ENCODE measurements at regions not wholly inside any gene's neighbourhood (a gene's known extent, or its start where the extent isn't known, plus 50 kb on each side); places are given as distances from the start of the nearest gene placed in this dataset.
"Not testable (repeated sequence)": the region's sequence is repeated elsewhere in the genome, so short reads cannot be mapped to it uniquely, and the experiment has no call there.

DNA sequence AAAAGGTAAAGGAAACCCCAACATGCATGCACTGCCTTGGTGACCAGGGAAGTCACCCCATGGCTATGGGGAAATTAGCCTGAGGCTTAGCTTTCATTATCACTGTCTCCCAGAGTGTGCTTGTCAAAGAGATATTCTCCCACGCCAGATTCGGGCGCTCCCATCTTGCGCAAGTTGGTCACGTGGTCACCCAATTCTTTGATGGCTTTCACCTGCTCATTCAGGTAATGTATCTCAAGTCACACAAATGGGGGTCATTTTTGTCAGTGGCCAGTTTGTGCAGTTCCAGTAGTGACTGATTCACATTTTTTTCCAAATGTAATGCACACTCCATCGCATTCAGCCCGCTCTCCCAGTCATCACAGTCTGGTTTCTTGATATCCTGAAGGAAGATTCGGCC lies 107.6 kb upstream of the UBE2E3 start:
- H3K27ac ChIP-seq; H3K36me3 ChIP-seq; H3K9me3 ChIP-seq (replicated peaks); H3K27me3 ChIP-seq; H3K4me1 ChIP-seq; H3K4me3 ChIP-seq; DNase-seq: not testable (repeated sequence)

DNA sequence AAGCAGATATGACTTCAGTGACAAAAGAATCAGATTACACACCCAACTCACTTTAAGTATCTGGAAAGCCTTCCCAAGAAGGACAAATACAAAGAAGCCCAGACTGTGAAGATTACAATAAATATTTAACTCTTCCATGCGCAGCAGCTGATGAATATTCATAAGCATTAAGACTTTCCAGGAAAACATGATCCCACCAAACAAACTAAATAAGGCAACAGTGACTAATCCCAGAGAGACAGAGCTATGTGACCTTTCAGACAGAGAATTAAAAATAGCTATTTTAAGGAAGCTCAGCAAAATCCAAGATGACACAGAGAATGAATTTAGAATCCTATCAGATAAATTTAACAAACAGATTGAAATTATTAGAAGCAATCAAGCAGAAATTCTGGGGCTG lies 108.2 kb upstream of the UBE2E3 start:
- Histone ChIP-seq H3K36me3 (no peaks in the 10 kb centered on the region), H3K4me3 (no peak overlapping the region), H3K9me3 (replicated peaks) (no peaks in the 10 kb centered on the region), H3K27me3 (no peaks in the 10 kb centered on the region), H3K4me1 (peaks cover 3% of the 10 kb centered on the region; the same call in 1 of the 2 replicates), H3K27ac (no peak overlapping the region)
- no peak for DNase-seq

DNA sequence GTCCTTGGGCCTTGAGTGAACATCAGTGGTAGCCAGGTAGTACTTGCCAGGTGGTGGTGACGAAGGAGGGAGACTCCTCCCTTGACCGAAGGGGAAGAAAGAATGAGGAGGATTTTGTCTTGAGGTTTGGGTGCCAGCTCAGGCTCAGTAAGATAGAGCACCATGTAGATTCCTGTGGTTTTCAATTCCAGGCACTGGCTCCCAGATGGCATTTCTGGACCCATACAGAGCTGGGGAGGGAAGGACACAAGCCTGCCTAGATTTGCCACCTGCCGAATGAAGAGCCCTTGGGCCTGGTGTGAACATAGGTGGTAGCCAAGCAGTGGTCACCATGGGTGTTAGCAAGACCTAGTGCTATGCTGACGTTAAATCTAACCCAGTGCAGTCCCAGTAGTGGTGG lies 108.8 kb upstream of the UBE2E3 start:
- no peak overlapping the region for H3K27ac ChIP-seq
- H3K4me3 ChIP-seq: no peak overlapping the region
- H3K9me3 ChIP-seq (replicated peaks): no peaks in the 10 kb centered on the region
- peaks cover 3% of the 10 kb centered on the region; the same call in 1 of the 2 replicates for H3K4me1 ChIP-seq
- H3K27me3 ChIP-seq: no peaks in the 10 kb centered on the region
- DNase-seq: peak in 1 of 2 experiments; percentile 6
- no peaks in the 10 kb centered on the region for H3K36me3 ChIP-seq

DNA sequence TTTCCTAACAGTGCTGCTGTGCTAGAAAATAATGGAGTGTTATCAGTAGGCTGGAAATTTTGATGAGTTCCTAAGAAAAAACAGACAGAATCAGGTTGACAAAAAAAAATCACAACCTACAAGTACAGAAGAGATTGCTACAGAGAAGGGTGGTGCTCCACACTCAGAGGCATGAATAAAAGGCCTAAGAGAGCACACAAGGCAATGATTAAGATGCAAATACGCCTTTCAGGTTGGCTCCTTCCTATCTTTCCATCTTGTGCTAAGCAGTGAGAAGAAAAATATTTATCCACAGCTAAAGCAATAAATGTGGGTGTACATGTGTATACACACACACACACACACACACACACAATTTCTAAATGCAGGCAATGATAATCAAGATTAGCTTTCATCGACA lies 130.6 kb upstream of the UBE2E3 start:
- Histone ChIP-seq H3K4me3 (no peak overlapping the region), H3K9me3 (replicated peaks) (no peaks in the 10 kb centered on the region), H3K27ac (no peak overlapping the region), H3K4me1 (no peaks in the 10 kb centered on the region), H3K36me3 (no peaks in the 10 kb centered on the region), H3K27me3 (no peaks in the 10 kb centered on the region)
- DNase-seq: no peak

DNA sequence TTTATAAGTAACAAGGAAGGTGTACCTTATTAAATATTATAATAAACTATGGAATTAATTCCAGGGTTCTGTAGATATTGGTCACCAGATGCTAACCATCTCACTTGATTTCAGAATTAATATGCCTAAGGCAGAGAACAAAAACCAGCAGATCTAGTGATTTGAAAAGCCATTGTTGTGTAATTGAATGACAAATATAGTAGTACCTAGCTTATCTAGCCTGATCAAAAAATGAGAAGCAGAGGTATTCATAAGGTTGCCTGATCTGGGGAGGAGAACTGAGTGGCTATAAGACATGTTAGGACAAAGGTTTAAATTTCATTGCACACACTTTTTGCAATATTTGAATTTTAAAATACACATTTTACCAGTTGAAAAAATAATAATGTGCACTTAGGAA lies 132.0 kb upstream of the UBE2E3 start:
- Histone ChIP-seq H3K36me3 (no peaks in the 10 kb centered on the region), H3K27ac (no peak overlapping the region), H3K9me3 (replicated peaks) (no peaks in the 10 kb centered on the region), H3K27me3 (no peaks in the 10 kb centered on the region), H3K4me1 (no peaks in the 10 kb centered on the region), H3K4me3 (no peak overlapping the region)
- no peak for DNase-seq

DNA sequence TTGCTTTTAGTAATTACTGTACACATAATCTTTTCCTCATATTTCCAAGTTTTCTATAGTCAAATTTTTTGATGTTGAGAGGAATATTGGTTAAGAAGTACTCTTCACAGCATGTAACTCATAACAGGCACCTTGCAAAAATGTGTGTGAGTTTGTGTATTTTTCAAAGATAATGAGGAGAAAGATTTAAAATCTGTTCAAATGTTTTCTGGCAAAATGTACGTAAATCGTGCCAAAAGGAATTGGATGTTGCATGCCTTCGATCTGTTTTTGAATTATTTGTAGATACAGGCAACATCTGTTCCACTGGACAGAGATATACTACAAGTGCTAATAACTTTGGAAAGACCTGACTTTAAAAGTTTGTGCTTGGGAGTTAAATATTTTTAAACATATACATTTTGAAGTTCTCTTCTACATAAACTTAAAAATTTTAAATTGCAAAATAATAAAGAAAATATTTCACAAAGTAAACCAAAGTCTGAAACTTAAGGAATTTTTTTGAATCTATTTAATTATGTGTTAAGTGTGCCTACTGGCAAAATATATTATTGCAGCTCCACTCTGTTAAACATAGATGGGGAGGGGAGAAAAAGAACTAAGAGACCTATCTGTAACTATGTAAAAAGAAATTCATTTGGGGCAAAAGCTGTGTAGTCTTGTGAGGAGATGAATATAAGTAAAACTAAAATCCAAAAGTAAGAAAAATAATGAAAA lies 133.5 kb upstream of the UBE2E3 start:
- Histone ChIP-seq H3K4me3 (no peak overlapping the region), H3K27ac (no peak overlapping the region), H3K27me3 (no peaks in the 10 kb centered on the region), H3K9me3 (replicated peaks) (no peaks in the 10 kb centered on the region), H3K36me3 (no peaks in the 10 kb centered on the region), H3K4me1 (no peaks in the 10 kb centered on the region)
- DNase-seq: no peak

DNA sequence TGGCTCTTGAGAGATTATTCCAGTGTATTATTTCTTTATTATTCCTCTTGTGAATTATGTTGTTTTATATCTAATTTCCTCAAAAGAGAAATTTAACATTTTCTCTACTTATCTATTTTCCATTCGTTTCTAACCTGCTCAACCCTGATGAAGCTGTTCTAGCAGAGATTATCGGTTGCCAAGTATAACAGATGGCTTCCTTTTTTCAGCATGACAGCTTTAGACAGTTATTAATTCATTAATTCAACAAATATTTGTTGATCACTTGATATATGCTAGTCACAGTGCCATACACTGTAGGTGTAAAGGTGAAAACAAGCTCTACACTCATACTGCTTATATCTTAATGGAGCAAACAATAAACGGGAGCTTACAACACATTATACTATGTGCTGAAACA lies 137.9 kb upstream of the UBE2E3 start:
- Histone ChIP-seq H3K4me3 (no peak overlapping the region), H3K27me3 (no peaks in the 10 kb centered on the region), H3K9me3 (replicated peaks) (no peaks in the 10 kb centered on the region), H3K36me3 (no peaks in the 10 kb centered on the region), H3K4me1 (no peaks in the 10 kb centered on the region), H3K27ac (no peak overlapping the region)
- no peak for DNase-seq

DNA sequence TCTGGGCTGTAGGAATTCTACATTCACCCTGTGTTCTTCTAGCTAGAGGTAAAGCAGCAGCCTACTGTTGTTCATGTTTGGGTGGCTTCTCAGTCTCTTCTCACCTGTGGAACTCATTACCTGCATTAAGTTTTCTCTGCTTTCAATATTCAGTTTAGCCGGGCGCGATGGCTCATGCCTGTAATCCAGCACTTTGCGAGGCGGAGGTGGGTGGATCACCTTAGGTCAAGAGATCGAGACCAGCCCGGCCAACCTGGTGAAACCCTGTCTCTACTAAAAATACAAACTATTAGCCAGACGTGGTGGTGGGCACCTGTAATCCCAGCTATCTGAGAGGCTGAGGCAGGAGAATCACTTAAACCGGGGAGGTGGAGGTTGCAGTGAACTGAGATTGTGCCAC lies 139.8 kb upstream of the UBE2E3 start:
- H3K4me3 ChIP-seq: no peak overlapping the region
- H3K9me3 ChIP-seq (replicated peaks): no peaks in the 10 kb centered on the region
- no peaks in the 10 kb centered on the region for H3K36me3 ChIP-seq
- no peak for DNase-seq
- H3K4me1 ChIP-seq: no peaks in the 10 kb centered on the region
- no peak overlapping the region for H3K27ac ChIP-seq
- no peaks in the 10 kb centered on the region for H3K27me3 ChIP-seq

DNA sequence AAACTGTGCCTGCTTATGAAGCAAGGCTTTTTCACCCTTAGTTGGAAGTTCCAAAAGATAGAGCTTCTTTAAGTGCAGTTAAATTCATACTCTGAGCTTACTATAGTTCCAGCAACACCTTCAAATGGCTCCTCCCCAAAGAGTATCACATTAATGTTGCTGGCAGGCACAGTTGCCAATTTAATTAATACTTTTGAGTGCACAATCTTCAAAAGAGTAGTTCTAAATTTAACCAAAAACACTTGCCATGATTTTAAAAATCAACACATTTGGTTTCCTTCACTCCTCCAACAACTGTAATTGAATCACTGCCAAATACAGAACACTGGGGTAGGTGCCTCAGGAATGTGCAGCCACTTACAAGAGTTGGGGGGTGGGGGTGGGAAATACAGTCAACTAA lies 150.6 kb upstream of the UBE2E3 start:
- no peaks in the 10 kb centered on the region for H3K9me3 ChIP-seq (replicated peaks)
- no peaks in the 10 kb centered on the region for H3K4me1 ChIP-seq
- H3K27me3 ChIP-seq: no peaks in the 10 kb centered on the region
- no peaks in the 10 kb centered on the region for H3K36me3 ChIP-seq
- no peak overlapping the region for H3K4me3 ChIP-seq
- H3K27ac ChIP-seq: no peak overlapping the region
- DNase-seq: no peak

DNA sequence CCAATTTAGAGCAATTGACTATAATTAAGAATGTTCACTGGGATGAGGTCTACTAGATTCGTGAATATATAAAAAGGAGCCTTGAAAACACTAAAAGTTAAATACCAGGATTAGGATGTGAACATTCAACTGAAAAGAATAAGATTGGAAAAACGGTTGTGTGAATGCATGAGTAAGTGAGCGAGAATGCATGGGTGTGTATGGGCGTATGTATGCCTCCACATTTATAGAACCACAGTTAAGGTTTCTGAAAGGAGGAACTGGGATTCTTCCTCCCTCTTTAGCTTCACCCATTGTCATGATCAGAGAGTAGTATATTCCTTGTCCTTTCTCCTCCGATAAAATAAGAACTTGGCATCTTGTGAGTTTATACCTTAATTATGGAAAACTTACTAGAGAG lies 151.1 kb upstream of the UBE2E3 start:
- Histone ChIP-seq H3K4me1 (no peaks in the 10 kb centered on the region), H3K27me3 (no peaks in the 10 kb centered on the region), H3K36me3 (no peaks in the 10 kb centered on the region), H3K9me3 (replicated peaks) (no peaks in the 10 kb centered on the region), H3K4me3 (no peak overlapping the region), H3K27ac (no peak overlapping the region)
- DNase-seq: no peak

DNA sequence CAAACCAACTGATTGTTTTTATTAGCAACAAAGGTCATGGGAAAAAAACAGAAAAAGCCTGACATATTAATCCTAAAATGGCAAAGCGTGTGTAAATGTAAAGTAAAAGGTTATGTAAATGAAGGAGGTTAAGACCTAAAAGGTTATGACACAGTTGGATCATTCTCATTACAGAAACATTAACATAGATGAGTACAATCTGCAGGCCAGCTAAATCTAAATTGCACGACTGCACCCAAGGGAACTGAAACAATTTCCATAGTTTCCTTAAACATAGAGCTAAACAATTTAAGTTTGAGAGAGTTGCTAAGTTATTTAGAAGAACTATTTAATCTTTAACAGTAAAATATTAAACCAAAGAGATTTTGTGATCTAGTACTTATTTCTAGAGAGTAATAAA lies 151.6 kb upstream of the UBE2E3 start:
- H3K27ac ChIP-seq: no peak overlapping the region
- no peak for DNase-seq
- H3K4me1 ChIP-seq: 0 out of 2 replicates have a peak, but pooled peaks cover under 1% of the 10 kb centered on the region
- no peaks in the 10 kb centered on the region for H3K27me3 ChIP-seq
- no peaks in the 10 kb centered on the region for H3K9me3 ChIP-seq (replicated peaks)
- no peaks in the 10 kb centered on the region for H3K36me3 ChIP-seq
- H3K4me3 ChIP-seq: no peak overlapping the region

DNA sequence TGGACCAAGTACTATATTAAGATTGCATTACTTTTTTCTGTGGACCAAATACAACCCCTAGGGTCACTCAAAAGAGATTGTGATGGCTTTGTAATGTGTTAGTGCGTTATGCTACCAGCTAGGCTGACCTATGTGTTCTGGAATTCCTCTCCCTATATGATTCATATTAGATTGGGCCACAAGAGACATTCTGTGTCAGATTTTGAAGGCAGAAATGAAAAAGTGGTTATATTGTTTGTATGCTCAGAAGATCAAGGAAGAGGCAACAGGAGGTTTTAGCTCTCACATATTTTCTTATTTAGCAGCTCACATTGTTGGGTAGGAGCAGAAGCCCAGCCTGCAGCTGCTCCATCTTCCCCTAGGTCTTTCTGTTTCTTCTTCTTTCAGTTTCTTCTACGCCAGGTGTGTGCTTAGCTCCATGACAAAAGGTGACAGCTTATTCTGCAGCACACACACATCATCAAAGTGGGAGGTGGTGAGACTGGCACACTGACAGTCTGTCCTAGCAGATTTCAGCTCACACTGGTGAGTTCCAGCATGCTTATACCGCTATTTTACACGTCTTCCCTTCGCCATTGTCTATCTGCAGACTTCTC lies 156.8 kb upstream of the UBE2E3 start:
- no peaks in the 10 kb centered on the region for H3K9me3 ChIP-seq (replicated peaks)
- H3K27ac ChIP-seq: no peak overlapping the region
- H3K4me3 ChIP-seq: no peak overlapping the region
- 0 out of 2 replicates have a peak, but pooled peaks cover 4% of the 10 kb centered on the region for H3K4me1 ChIP-seq
- H3K27me3 ChIP-seq: no peaks in the 10 kb centered on the region
- H3K36me3 ChIP-seq: no peaks in the 10 kb centered on the region
- no peak for DNase-seq

DNA sequence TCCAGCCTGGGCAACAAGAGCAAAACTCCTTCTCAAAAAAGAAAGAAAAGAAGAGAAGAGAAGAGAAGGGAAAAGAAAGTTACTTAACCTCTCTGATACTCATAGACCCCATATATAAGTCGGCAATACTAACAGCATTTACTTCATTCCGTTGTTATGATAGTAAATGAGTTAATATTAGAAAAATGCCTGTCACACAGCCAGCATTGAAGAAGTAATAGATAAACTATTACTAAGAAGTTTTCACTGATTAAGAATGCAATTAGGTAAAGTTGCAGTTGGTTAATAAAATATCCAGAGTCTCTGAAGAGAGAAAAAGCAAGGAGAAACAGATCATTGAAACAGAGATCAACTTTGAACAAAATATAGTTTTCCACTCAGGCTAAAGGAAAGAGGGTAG lies 161.3 kb upstream of the UBE2E3 start:
- H3K27me3 ChIP-seq: no peaks in the 10 kb centered on the region
- 0 out of 2 replicates have a peak, but pooled peaks cover 4% of the 10 kb centered on the region for H3K4me1 ChIP-seq
- DNase-seq: no peak
- H3K9me3 ChIP-seq (replicated peaks): no peaks in the 10 kb centered on the region
- H3K27ac ChIP-seq: no peak overlapping the region
- H3K36me3 ChIP-seq: no peaks in the 10 kb centered on the region
- no peak overlapping the region for H3K4me3 ChIP-seq

DNA sequence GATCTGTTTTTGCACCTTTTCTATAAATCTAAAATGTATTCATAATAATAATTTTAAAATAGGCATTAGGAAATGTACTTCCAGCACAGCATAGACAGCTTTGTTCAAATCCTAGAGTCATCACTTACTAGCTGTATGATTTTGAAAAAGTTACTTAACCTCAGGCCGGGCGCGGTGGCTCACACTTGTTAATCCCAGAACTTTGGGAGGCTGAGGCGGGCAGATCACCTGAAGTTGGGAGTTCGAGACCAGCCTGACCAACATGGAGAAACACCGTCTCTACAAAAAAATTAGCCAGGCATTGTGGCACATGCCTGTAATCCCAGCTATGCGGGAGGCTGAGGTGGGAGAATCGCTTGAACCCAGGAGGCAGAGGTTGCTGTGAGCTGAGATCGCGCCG lies 161.7 kb upstream of the UBE2E3 start:
- H3K27me3 ChIP-seq; H3K4me3 ChIP-seq; DNase-seq; H3K4me1 ChIP-seq; H3K27ac ChIP-seq; H3K36me3 ChIP-seq; H3K9me3 ChIP-seq (replicated peaks): not testable (repeated sequence)

DNA sequence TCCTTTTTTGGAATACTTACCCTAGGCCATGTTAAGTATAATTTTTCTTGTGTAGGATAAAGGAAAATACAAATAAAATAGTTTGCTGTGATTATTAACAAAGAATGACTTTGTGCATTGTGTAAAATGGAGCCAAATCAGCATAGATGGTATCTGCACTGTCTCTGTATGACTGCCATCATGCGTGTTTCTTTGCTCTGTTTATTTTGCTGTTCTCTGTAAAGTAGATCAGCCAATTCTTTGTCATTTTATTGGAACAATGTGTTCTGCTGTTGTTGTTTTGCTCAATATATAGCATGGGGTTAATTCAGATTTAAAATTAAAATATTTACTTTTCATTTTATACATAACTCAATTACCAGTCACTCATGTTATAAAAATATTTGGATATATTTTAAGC lies 181.3 kb upstream of the UBE2E3 start:
- H3K4me1 ChIP-seq: no peaks in the 10 kb centered on the region
- no peaks in the 10 kb centered on the region for H3K36me3 ChIP-seq
- H3K27me3 ChIP-seq: no peaks in the 10 kb centered on the region

DNA sequence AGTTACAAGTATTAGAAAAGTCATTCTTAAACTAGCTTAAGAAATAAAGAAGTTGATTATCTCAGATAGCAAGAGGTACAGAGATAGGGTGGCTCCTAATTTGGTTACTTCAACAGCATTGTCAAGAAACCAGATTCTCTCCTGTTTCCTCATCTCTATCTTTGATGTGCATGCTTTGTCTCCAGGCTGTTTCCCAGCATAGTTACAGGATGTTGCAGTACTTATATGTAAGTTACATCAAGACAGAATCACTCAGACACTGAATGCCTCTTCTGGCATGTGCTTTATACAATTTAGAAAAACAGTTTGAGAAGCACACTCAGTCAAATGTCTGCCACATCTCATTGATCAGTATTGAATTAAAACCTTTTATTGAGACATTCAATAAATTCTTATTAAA lies 189.5 kb upstream of the UBE2E3 start:
- no peaks in the 10 kb centered on the region; the same call in 1 of the 2 replicates for H3K9me3 ChIP-seq (replicated peaks)
- no peak for DNase-seq
- no peaks in the 10 kb centered on the region for H3K27me3 ChIP-seq
- H3K36me3 ChIP-seq: no peaks in the 10 kb centered on the region
- H3K4me1 ChIP-seq: no peaks in the 10 kb centered on the region
- no peak overlapping the region for H3K4me3 ChIP-seq
- H3K27ac ChIP-seq: no peak overlapping the region

More for the DNA sequence above, 181.3 kb upstream of the UBE2E3 start:
- no peaks in the 10 kb centered on the region for H3K9me3 ChIP-seq (replicated peaks)
- no peak overlapping the region for H3K27ac ChIP-seq
- DNase-seq: no peak
- H3K4me3 ChIP-seq: no peak overlapping the region
